A673 (cell line): ENCODE measurements at regions not wholly inside any gene's neighbourhood (a gene's known extent, or its start where the extent isn't known, plus 50 kb on each side); places are given as distances from the start of the nearest gene placed in this dataset.

Experiments used
- BruUV-seq: library from RNA; stranded (reverse); fragments of 400-500 nt; replicated peaks from 2 replicates; lab custom pipeline; 2021; lab: Mats Ljungman, UMichigan
- CTCF ChIA-PET: fragments of 300-600 bp; sonication (Branson Sonifier 250); formaldehyde crosslinking; loops from one replicate; lab custom pipeline; 2022; ENCODE audit warnings: antibody characterized with exemption; lab: Charles Lee
- POLR2A ChIA-PET: fragments of 300-600 bp; sonication (Branson Sonifier 250); formaldehyde crosslinking; loops from one replicate; lab custom pipeline; 2022; ENCODE audit warnings: antibody characterized with exemption; ENCODE audit not compliant: low non-redundant PET; lab: Charles Lee
- DNase-seq: peaks from one replicate; pipeline ENCODE4 v3.0.0-alpha.2; 2015; ENCODE audit warnings: low spot score
- H3K27ac ChIP-seq: fragments of 200-600 bp; sonication (generic); 2 replicates; pipeline ENCODE4 v1.5.1; 2016; ENCODE audit warnings: mixed run types, low read depth, mild to moderate bottlenecking, mixed read lengths, antibody characterized with exemption, low read length; ENCODE audit not compliant: poor library complexity, severe bottlenecking
- H3K27me3 ChIP-seq: fragments of 200-600 bp; sonication (generic); replicated peaks from 2 replicates; pipeline ENCODE4 v1.6.1; 2017; ENCODE audit warnings: mixed run types, low read depth, mild to moderate bottlenecking, mixed read lengths, antibody characterized with exemption, low read length; ENCODE audit not compliant: insufficient read depth, poor library complexity
- H3K36me3 ChIP-seq: fragments of 200-600 bp; sonication (generic); 2 replicates; pipeline ENCODE4 v1.6.1; 2016; ENCODE audit warnings: mixed run types, mild to moderate bottlenecking, mixed read lengths, antibody characterized with exemption, low read length; ENCODE audit not compliant: insufficient read depth, poor library complexity, severe bottlenecking
- H3K4me1 ChIP-seq: fragments of 200-600 bp; sonication (generic); 2 replicates; pipeline ENCODE4 v1.6.1; 2017; ENCODE audit warnings: mixed run types, mild to moderate bottlenecking, mixed read lengths, antibody characterized with exemption, low read length; ENCODE audit not compliant: insufficient read depth, poor library complexity, severe bottlenecking
- H3K4me3 ChIP-seq: fragments of 200-600 bp; sonication (generic); 2 replicates; pipeline ENCODE4 v1.5.1; 2016; ENCODE audit warnings: low read depth, mixed run types, mild to moderate bottlenecking, mixed read lengths, low read length; ENCODE audit not compliant: poor library complexity, severe bottlenecking
- H3K9me3 ChIP-seq: fragments of 200-600 bp; sonication (generic); 2 replicates; pipeline ENCODE4 v1.6.1; 2016; ENCODE audit warnings: mixed run types, low read depth, mild to moderate bottlenecking, mixed read lengths, antibody characterized with exemption, low read length; ENCODE audit not compliant: poor library complexity, severe bottlenecking
- CTCF ChIP-seq: fragments of 300-800, 200-600 bp; sonication (generic); conservative IDR thresholded peaks from 2 replicates; pipeline ENCODE4 v1.5.1; 2017; ENCODE audit warnings: low read depth, mild to moderate bottlenecking, antibody characterized with exemption, low read length, moderate library complexity, mixed read lengths
- EZH2 ChIP-seq: fragments of 200-600 bp; sonication (generic); IDR thresholded peaks from 2 replicates; pipeline ENCODE4 v1.6.1; 2017; ENCODE audit warnings: borderline replicate concordance, low read depth, mild to moderate bottlenecking, mixed read lengths, antibody characterized with exemption, low read length; ENCODE audit not compliant: poor library complexity, severe bottlenecking
- intact Hi-C: fragments of 100-400 bp; cut with micrococcal nuclease; formaldehyde crosslinking; loops from one replicate; pipeline ENCODE4 v1.10.0; 2022; ENCODE audit not compliant: unreplicated experiment

GRCh38 chr6:156269751-156270369 lies 507.3 kb upstream of the ARID1B start:
- CTCF ChIA-PET = no interaction called here

GRCh38 chr6:156268849-156269248 lies 508.3 kb upstream of the ARID1B start:
- CTCF ChIA-PET = no interaction called here

More at GRCh38 chr6:156269751-156270369, 507.3 kb upstream of the ARID1B start:
- H3K9me3 ChIP-seq = no peaks in the 10 kb centered on the region
- H3K4me1 ChIP-seq = no peaks in the 10 kb centered on the region
- POLR2A ChIA-PET = no interaction called here
- BruUV-seq = no TSS peak
- no peak overlapping the region for H3K27ac ChIP-seq
- H3K27me3 ChIP-seq = no peaks in the 10 kb centered on the region
- TF ChIP-seq CTCF (no peak), EZH2 (no peak)
- no peaks in the 10 kb centered on the region for H3K36me3 ChIP-seq
- intact Hi-C loops = no loop called here
- DNase-seq = no peak
- no peak overlapping the region for H3K4me3 ChIP-seq

GRCh38 chr6:156262014-156262413 lies 515.2 kb upstream of the ARID1B start:
- intact Hi-C loops = no loop called here
- Histone ChIP-seq H3K27ac (no peak overlapping the region), H3K27me3 (no peaks in the 10 kb centered on the region), H3K4me3 (no peak overlapping the region), H3K9me3 (no peaks in the 10 kb centered on the region), H3K4me1 (no peaks in the 10 kb centered on the region), H3K36me3 (no peaks in the 10 kb centered on the region)
- CTCF ChIA-PET = no interaction called here
- BruUV-seq = no TSS peak
- peak; percentile 10 for DNase-seq
- POLR2A ChIA-PET = no interaction called here
- TF ChIP-seq EZH2 (no peak), CTCF (no peak)

More at GRCh38 chr6:156268849-156269248, 508.3 kb upstream of the ARID1B start:
- Histone ChIP-seq H3K27ac (no peak overlapping the region), H3K9me3 (no peaks in the 10 kb centered on the region), H3K36me3 (no peaks in the 10 kb centered on the region), H3K27me3 (no peaks in the 10 kb centered on the region), H3K4me3 (no peak overlapping the region), H3K4me1 (no peaks in the 10 kb centered on the region)
- intact Hi-C loops = no loop called here
- no peak for TF ChIP-seq CTCF
- no TSS peak for BruUV-seq
- POLR2A ChIA-PET = no interaction called here
- DNase-seq = no peak
